Lower lobe of right lung (tissue), 2 donors: ENCODE measurements at regions not wholly inside any gene's neighbourhood (a gene's known extent, or its start where the extent isn't known, plus 50 kb on each side); places are given as distances from the start of the nearest gene placed in this dataset.
A peak's percentile ranks its signal among the peaks of the same experiment; 100 is the strongest.

Experiments used
- ATAC-seq, 2 donors: fragments of 200-7000 bp; cut with Tn5 transposase; one replicate each; pipeline ENCODE4 v1.9.1; 2020 to 2022; ENCODE audit warnings: mild to moderate bottlenecking in 2 of 2, moderate library complexity in 2 of 2
- DNase-seq: peaks from one replicate; pipeline ENCODE4 v3.0.0-alpha.2; 2020
- H3K27ac ChIP-seq: fragments of 200-600 bp; one replicate; pipeline ENCODE4 v1.8.0; 2022
- H3K27me3 ChIP-seq: fragments of 200-600 bp; one replicate; pipeline ENCODE4 v1.8.0; 2022; ENCODE audit warnings: low read depth
- H3K36me3 ChIP-seq: fragments of 200-600 bp; one replicate; pipeline ENCODE4 v1.8.0; 2022; ENCODE audit warnings: mild to moderate bottlenecking
- H3K4me1 ChIP-seq: fragments of 200-600 bp; one replicate; pipeline ENCODE4 v1.8.0; 2022
- H3K4me3 ChIP-seq: fragments of 200-600 bp; one replicate; pipeline ENCODE4 v1.8.0; 2022; ENCODE audit warnings: mild to moderate bottlenecking
- H3K9me3 ChIP-seq: fragments of 200-600 bp; one replicate; pipeline ENCODE4 v1.8.0; 2022
- CTCF ChIP-seq: fragments of 200-600 bp; IDR thresholded peaks from one replicate; pipeline ENCODE4 v1.8.0; 2022; ENCODE audit warnings: antibody characterized with exemption, mild to moderate bottlenecking
- intact Hi-C: fragments of 100-400 bp; cut with DNase I; formaldehyde crosslinking; loops from one replicate; pipeline ENCODE4 v1.11.0; 2022
- donor health status: DM: no; HTN: yes; CAD: no; lungs with severe emphysema.

GRCh38 chr5:66329078-66329477 lies 185.0 kb downstream of the SREK1 start:
- ATAC-seq (no peak), DNase-seq (no peak)
- no peak overlapping the region for H3K4me3 ChIP-seq
- H3K4me1 ChIP-seq = no peaks in the 10 kb centered on the region
- no peaks in the 10 kb centered on the region for H3K9me3 ChIP-seq
- no peak overlapping the region for H3K27ac ChIP-seq
- no peaks in the 10 kb centered on the region for H3K36me3 ChIP-seq
- H3K27me3 ChIP-seq = no peaks in the 10 kb centered on the region
- intact Hi-C loops = no loop called here
- no peak for TF ChIP-seq CTCF

- no peak overlapping the region for H3K4me3 ChIP-seq
- no peaks in the 10 kb centered on the region for H3K27me3 ChIP-seq
- no peaks in the 10 kb centered on the region for H3K36me3 ChIP-seq
- no peak overlapping the region for H3K27ac ChIP-seq
- intact Hi-C loops = no loop called here
- DNase-seq (no peak), ATAC-seq (peak in 1 of 2 donors; percentile 34)
- H3K4me1 ChIP-seq = no peaks in the 10 kb centered on the region
- TF ChIP-seq CTCF = no peak
- no peaks in the 10 kb centered on the region for H3K9me3 ChIP-seq
Observed at GRCh38 chr5:66333192-66333591, 189.1 kb downstream of the SREK1 start.

GRCh38 chr5:66337626-66338226 lies 193.6 kb downstream of the SREK1 start:
- DNase-seq = no peak
- Histone ChIP-seq H3K27me3 (no peaks in the 10 kb centered on the region), H3K4me3 (no peak overlapping the region), H3K36me3 (no peaks in the 10 kb centered on the region), H3K4me1 (no peaks in the 10 kb centered on the region), H3K27ac (no peak overlapping the region), H3K9me3 (no peaks in the 10 kb centered on the region)
- ATAC-seq = no peak
- intact Hi-C loops = no loop called here
- TF ChIP-seq CTCF = no peak

- intact Hi-C loops = no loop called here
- H3K9me3 ChIP-seq = no peaks in the 10 kb centered on the region
- H3K36me3 ChIP-seq = no peaks in the 10 kb centered on the region
- no peaks in the 10 kb centered on the region for H3K27me3 ChIP-seq
- H3K4me1 ChIP-seq = no peaks in the 10 kb centered on the region
- no peak overlapping the region for H3K4me3 ChIP-seq
- no peak overlapping the region for H3K27ac ChIP-seq
- TF ChIP-seq CTCF = no peak
- ATAC-seq = no peak
- DNase-seq = no peak
Observed at GRCh38 chr5:66338828-66339227, 194.7 kb downstream of the SREK1 start.

- no peaks in the 10 kb centered on the region for H3K36me3 ChIP-seq
- no peak overlapping the region for H3K4me3 ChIP-seq
- no peaks in the 10 kb centered on the region for H3K27me3 ChIP-seq
- no peaks in the 10 kb centered on the region for H3K9me3 ChIP-seq
- no peak overlapping the region for H3K27ac ChIP-seq
- intact Hi-C loops = no loop called here
- TF ChIP-seq CTCF = no peak
- ATAC-seq = peak in 1 of 2 donors; percentile 43
- H3K4me1 ChIP-seq = no peaks in the 10 kb centered on the region
- DNase-seq = no peak
Observed at GRCh38 chr5:66339896-66340295, 195.8 kb downstream of the SREK1 start.

- intact Hi-C loops = no loop called here
- no peak overlapping the region for H3K27ac ChIP-seq
- no peaks in the 10 kb centered on the region for H3K9me3 ChIP-seq
- ATAC-seq (no peak), DNase-seq (no peak)
- no peaks in the 10 kb centered on the region for H3K4me1 ChIP-seq
- H3K36me3 ChIP-seq = no peaks in the 10 kb centered on the region
- TF ChIP-seq CTCF = no peak
- H3K4me3 ChIP-seq = no peak overlapping the region
- H3K27me3 ChIP-seq = no peaks in the 10 kb centered on the region
Observed at GRCh38 chr5:66340786-66341185, 196.7 kb downstream of the SREK1 start.
